Astrocyte of the spinal cord (primary cell): ENCODE measurements at regions not wholly inside any gene's neighbourhood (a gene's known extent, or its start where the extent isn't known, plus 50 kb on each side); places are given as distances from the start of the nearest gene placed in this dataset.

ENCODE experiments used
- DNase-seq: peaks from one replicate; pipeline ENCODE4 v3.0.0; 2011; ENCODE audit warnings: low read depth, low spot score
- H3K4me3 ChIP-seq: 2 replicates; pipeline ENCODE4 v1.5.1; 2011; ENCODE audit warnings: low read depth, mild to moderate bottlenecking, low read length, moderate library complexity
- in situ Hi-C: cut with HindIII; loops from 2 replicates; pipeline ENCODE4 v1.10.0; 2017; ENCODE audit warnings: low sequenced_read_pairs
- TF ChIP-seq, protein P1 (sequence below): IDR thresholded peaks from 2 replicates; pipeline ENCODE4 v1.5.1; 2012; ENCODE audit warnings: low read depth, mild to moderate bottlenecking, low read length, inconsistent platforms

GRCh38 chr3:132804498-132804897 lies 82.3 kb upstream of the NPHP3 start:
- DNase-seq, result peak; percentile 50

DNA sequence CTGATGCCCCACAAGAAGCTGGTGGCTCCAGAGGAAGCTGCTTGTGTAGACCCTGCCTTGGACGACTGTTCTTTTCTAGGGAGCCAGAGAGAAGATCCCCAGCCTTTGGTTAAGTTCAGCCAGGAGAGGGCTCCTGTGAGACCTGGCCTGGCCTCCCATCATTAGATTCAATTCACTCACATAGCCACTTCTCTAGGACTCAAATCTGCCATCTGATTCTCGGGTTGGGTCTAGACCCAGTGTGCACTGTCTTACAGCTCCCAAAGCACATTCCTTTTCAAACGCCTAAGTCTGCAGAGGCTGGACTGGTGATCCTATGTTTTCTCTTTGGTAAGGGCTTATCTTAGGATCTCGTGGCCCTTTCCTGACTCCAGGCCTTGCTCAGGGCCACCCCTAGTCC lies 81.7 kb upstream of the NPHP3 start:
- TF ChIP-seq, protein P1, sequence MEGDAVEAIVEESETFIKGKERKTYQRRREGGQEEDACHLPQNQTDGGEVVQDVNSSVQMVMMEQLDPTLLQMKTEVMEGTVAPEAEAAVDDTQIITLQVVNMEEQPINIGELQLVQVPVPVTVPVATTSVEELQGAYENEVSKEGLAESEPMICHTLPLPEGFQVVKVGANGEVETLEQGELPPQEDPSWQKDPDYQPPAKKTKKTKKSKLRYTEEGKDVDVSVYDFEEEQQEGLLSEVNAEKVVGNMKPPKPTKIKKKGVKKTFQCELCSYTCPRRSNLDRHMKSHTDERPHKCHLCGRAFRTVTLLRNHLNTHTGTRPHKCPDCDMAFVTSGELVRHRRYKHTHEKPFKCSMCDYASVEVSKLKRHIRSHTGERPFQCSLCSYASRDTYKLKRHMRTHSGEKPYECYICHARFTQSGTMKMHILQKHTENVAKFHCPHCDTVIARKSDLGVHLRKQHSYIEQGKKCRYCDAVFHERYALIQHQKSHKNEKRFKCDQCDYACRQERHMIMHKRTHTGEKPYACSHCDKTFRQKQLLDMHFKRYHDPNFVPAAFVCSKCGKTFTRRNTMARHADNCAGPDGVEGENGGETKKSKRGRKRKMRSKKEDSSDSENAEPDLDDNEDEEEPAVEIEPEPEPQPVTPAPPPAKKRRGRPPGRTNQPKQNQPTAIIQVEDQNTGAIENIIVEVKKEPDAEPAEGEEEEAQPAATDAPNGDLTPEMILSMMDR, result peak; percentile 17
- H3K4me3 ChIP-seq, result no peak overlapping the region
- no peak for DNase-seq
- in situ Hi-C loops, result no loop called here

More at GRCh38 chr3:132804498-132804897, 82.3 kb upstream of the NPHP3 start:
- TF ChIP-seq, protein P1, result no peak
- in situ Hi-C loops, result no loop called here
- H3K4me3 ChIP-seq, result no peak overlapping the region

DNA sequence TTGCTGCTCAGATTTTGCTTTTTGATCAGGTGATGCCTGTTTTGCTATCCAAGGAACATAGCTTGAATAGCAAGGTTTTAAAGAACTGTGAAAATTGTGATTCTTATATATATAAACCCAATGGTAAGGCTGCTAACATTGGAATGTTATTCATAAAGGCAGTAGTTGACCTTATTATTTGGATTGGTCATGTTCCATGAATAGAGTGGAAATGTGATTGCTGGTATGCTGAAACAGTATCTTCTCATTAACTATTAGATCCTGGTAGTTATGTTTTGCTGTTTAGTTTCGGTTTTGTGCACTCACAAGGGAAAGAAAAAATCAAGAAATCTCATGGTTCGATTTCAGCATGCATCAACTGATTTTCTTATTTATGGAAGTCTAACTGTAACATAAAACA lies 78.7 kb upstream of the NPHP3 start:
- in situ Hi-C loops, result no loop called here
- peak; percentile 52 for DNase-seq
- no peak overlapping the region for H3K4me3 ChIP-seq
- TF ChIP-seq, protein P1, result no peak

- TF ChIP-seq, protein P1, result no peak
- in situ Hi-C loops, result no loop called here
- no peak overlapping the region for H3K4me3 ChIP-seq
- no peak for DNase-seq
Observed at GRCh38 chr3:132790806-132791205, 68.6 kb upstream of the NPHP3 start.

DNA sequence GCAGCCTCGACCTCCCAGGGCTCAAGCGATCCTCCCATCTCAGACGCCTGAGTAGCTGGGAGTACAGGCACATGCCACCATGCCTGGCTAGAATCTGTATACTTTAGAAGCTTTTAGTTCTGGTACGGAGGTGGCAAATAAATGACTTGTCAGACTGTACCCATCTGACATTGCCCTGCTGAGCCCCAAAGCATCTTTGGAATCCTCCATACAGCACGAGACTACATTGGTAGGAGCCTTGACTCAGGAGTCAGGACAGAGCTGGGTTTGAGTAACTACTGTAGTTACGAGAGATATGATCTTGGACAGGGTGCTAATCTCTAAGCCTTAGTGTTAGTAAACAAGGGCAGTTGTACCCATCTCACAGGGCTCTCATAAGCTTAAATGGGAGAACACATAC lies 67.8 kb upstream of the NPHP3 start:
- DNase-seq, result no peak
- TF ChIP-seq, protein P1, result no peak
- no peak overlapping the region for H3K4me3 ChIP-seq
- in situ Hi-C loops, result no loop called here

DNA sequence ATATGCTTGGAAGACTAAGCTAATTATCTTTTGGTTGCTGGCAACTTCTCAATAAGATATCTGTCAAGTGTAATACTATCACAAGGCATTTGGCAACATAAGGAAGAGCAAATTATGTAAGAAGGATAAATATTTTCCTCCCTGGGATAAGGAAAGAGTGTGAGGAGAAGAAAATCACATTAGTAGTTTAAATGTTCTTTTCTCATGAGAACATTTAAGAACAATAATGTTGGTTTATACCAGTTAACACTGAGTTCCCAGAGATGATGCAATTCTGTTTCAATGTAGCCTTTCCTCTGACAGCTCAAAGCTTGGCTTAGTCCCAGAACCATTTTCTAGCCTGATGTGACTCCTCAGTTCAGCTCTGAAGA lies 66.1 kb upstream of the NPHP3 start:
- TF ChIP-seq, protein P1, result no peak
- DNase-seq, result peak; percentile 90
- H3K4me3 ChIP-seq, result no peak overlapping the region
- in situ Hi-C loops, result no loop called here
